Non-pigmented ciliary epithelial cell (primary cell): ENCODE measurements at regions not wholly inside any gene's neighbourhood (a gene's known extent, or its start where the extent isn't known, plus 50 kb on each side); places are given as distances from the start of the nearest gene placed in this dataset.

Experiments used
- DNase-seq: peaks from one replicate; pipeline ENCODE4 v3.0.0-alpha.2; 2010; ENCODE audit warnings: low read depth

DNA sequence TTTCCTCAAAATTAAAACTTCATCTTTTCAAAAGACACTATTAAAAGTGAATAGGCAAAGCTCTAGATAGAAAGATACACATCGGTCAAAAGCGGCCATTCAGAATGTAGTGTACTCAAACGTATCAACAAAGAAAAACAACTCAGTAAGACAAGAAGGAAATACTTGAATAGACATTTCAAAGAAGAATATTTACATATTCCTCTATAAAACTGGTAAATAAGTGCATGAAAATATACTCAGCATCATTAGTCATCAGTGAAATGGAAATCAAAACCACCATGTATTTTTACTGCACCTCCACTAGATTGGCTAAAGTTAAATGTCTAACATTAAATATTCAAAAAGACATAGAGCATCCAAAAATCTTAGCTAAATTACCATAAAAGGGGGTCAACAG, 551.1 kb upstream of the SORCS1 start:
- DNase-seq: no peak

- no peak for DNase-seq
Observed at GRCh38 chr10:107708981-107709380, 544.5 kb upstream of the SORCS1 start.

DNA sequence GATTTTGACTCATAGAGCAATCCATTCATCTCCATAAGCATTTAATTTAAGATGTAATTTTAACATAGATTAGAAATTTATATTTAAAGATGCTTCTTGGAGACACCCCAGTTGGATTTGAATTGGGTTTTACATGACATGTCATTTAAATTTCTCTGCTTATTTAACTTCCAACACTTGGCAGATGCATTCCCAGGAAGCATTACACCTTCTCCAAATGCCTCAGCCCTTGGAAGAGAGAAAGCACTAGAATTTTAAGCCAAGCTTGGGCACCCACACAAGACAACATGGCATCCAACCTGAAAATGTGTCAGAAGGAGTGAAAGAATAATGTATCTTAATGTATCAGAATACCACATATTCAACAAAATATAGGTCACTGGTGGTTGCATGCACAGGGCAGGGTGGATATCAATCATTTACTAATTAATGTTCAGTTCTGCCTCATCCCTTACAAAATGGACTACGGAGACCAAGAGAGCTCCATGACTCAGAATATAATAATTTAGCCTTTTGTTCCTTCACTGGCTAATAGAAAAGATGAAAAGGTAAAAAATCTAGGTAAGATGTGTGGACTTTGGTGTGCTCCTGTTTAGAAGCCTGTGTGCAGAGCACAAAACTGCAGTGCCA, 541.7 kb upstream of the SORCS1 start:
- DNase-seq: no peak

DNA sequence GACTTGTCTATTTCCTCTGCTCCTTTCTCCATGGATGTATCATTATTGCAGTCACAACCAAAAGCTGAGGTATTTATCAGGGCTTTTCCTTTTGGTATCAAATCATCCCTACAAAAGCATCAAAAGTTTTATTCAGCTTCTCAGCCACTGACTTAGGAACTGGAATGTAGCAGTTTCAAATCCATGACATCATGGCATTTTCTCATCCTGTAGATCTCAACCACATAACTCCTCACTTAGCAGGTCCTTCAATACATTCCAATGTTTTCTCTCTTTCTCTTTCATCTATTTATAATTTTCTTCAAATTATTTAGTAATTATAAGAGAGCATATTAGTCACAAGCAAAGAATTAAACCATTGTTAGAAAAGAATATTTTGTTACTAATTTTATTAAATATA, 537.4 kb upstream of the SORCS1 start:
- no peak for DNase-seq

GRCh38 chr10:107692072-107692471, 527.6 kb upstream of the SORCS1 start:
- DNase-seq: no peak

DNA sequence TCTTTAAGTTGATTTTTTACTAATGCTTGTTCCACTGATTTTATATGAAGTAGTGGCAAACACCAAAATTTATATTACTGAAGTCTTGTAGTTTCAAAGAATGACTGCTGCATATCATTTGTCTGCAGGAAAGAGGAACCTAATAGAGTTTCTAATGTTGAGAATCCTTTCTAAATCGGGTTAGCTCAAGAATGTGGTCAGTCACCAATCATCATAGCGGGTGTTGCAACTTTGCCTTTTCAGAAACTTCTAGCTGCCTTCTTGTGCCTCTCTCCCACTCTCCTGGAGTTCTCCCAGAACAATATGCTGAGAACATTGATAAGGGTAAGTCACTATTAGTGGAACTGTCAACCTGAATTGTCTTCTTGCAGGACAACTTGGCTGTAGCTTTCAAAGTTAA, 524.8 kb upstream of the SORCS1 start:
- DNase-seq: no peak

GRCh38 chr10:107687701-107688100, 523.2 kb upstream of the SORCS1 start:
- no peak for DNase-seq

GRCh38 chr10:107686095-107686494, 521.6 kb upstream of the SORCS1 start:
- no peak for DNase-seq

DNA sequence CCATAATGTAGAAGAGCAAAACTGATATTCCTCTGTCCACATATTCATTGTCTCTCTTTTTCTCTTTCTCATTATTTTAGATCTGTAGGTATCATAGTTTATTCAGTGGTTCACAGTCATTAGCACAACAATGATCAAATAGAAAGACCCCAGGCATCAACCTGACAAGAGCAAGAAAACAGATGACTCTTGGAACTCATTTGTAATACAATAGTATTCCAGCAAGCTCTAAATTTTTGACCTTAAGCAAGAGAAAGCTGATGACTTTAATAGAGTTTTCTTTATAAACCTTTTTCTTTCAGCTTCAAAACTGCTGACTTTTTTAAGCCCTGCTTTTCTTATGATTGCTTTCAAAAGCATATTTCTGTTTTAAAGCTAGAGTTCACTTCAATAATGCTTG, 507.5 kb upstream of the SORCS1 start:
- DNase-seq: no peak

DNA sequence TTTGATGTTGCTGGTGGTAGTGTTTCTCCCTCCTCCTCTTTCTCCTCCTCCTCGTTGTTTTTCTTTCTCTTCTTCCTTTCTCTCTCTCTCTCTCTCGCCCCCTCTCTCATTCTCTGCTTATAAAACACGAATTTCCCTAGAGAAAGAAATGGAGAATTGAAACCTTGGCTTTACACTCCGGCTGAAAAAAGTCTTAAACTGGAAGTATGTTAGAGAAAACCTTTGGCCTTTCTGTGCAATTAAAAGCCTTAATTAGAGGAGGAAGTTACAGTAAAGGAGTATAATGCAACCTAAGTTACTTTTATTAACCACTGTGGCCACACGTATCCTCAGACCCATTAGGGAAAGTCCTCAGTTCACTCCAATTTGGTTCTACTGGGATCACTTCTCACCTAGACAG, 501.7 kb upstream of the SORCS1 start:
- DNase-seq: no peak

DNA sequence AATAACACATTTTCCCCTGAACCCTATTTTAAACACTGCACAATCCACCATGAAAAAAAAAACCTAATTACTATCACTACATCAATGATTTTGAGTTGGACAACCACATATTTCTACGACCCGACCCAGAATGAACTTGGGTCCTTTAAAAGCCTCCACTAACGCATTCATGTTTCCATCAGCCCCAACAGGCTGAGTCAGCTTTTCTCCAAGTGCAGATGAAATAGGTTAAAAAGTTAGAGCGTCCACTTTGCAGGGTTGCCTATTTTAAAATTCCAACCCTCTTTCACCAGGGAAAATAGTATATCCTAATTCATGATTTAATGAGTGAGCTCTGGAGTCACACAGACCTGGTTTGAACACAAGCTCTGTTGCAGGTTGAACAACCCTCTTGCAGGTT, 501.0 kb upstream of the SORCS1 start:
- no peak for DNase-seq

GRCh38 chr10:107657851-107658250, 493.3 kb upstream of the SORCS1 start:
- no peak for DNase-seq

DNA sequence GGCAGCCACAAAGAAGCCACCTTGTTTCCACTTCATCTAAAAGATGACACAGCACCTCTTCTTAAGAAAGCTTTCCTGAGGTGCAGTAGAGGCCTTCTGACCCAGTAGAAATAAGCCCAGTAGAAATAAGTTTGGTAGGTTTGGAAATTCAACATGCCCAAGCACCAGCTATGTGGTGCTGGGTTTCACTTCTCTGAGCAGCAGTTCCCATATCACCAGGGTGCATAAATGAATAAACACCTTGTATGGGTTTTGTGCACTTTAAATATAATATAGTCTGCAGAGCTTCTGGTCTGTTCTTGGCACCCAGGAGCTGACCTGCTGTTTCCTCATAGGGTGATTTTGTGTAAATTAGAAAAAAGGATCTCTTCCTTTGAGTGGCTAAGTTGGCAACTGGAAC, 492.4 kb upstream of the SORCS1 start:
- DNase-seq: no peak

DNA sequence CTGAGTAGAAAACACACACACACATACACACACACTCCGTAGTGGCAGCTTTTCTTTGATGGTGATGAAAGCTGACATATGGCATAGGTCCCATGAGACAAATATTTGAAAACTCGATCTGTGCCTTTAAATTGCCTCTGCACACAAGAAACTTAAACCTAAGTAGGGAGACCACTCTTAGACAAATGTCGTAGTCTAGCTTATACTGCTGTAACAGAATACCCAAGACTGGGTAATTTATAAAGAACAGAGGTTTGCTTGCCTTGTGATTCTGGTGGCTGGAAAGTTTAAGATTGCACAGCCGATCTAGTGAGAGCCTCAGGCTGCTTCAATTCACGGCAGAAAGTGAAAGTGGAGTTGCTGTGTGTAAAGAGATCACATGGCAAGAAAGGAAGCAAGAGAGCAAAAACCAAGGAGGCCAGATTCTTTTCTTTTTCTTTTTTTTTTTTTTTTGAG, 489.4 kb upstream of the SORCS1 start:
- DNase-seq: peak; percentile 10

DNA sequence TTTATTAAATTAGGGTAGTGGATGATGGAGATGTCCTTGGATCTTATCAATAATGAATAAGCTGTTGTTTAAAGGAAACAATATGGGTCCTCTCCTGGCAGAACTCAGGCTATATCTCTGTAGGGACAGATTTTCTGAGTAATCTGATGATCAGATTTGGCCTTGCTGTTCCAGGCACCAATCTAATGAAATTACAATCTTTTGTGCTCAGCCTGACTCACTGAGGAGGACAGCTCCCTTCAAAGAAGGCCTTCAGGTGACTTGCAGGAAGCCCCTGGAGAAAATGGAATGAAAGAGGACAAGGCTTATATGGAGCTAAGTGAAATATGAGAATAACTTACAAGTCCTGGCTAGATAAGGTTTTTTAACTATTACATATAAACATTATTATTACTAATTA, 486.4 kb upstream of the SORCS1 start:
- no peak for DNase-seq

- DNase-seq: no peak
Observed at GRCh38 chr10:107649249-107649648, 484.7 kb upstream of the SORCS1 start.

DNA sequence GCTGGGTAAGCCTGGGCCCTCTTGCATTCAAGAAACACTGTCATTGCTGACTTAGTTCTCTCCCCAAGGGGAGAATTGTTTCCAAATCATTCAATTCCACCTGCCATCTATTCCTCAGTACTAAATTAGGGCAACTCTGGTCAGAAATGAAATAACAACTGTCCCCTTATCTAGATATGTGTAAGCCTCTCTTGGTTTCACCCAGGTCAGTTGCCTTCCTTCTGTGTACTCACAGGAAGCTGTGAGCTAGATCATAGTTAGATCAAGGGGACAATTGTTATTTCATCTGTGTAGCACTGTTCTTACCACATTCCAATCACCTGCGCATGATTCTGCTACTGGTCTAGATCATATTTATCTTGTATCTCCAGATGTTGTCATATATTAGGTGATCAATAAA, 483.0 kb upstream of the SORCS1 start:
- DNase-seq: no peak

DNA sequence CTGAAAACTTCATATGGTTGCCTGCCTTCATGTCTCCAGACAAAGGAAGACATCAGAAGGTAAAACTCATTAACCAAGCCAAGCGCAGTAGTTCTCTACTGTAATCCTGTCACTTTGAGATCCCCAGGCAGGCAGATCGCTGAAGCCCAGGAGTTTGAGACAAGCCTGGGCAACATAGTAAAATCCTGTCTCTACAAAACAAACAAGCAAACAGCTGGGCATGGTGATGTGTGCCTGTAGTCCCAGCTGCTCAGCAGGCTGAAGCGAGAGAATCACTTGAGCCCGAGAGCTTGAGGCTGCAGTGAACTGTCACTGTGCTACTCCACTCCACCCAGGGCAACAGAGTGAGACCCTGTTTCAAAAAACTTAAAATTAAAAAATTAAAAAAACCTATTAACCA, 467.4 kb upstream of the SORCS1 start:
- DNase-seq: no peak

GRCh38 chr10:107626862-107627261, 462.4 kb upstream of the SORCS1 start:
- no peak for DNase-seq

- DNase-seq: no peak
Observed at GRCh38 chr10:107623292-107623691, 458.8 kb upstream of the SORCS1 start.

GRCh38 chr10:107619139-107619538, 454.6 kb upstream of the SORCS1 start:
- DNase-seq: no peak

GRCh38 chr10:107618504-107618994, 454.0 kb upstream of the SORCS1 start:
- no peak for DNase-seq

DNA sequence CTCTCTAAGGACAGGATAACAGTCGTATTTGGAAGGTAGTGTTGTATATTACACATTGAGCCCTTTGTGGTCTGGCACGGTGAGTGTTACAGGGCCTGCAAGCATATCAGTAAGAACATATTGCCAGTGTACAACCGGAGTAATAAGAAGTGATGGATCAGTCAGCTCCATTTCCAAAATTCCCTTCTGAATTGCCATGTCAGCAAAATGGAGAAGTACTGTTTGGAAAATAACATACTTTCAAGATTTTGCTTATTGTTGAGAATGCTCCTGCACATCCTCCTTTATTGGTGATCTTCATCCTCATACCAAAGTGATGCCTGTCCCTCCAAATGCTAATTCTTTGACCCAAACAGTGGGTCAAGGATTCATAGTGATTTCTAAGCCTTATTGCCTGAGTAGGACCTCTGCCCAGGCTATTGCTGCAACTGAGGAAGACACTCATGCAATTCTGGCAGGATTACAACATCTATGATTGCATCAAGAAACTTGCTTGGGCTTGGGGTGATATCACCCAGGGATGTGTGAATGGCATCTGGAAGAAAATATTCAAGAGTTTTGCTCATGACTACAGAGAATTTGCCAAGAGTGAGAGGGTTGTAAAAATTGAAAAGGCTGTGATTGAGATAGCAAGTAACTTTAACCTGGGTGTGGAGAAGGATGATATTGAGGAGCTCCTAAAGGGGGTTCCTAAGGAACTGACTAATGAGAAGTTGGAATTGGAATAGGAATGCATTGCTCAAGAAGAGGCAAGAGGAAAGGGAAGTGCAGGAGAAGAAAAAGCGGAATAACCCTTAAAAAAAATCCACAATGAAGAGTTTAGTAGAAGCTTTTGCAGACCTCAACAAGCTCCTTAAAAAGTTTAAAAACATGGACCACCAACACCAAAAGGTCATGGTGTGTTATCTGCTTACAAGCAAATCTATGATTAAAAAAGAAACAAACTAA, 452.2 kb upstream of the SORCS1 start:
- peak; percentile 30 for DNase-seq
